ENCODE measurements at regions not wholly inside any gene's neighbourhood (a gene's known extent, or its start where the extent isn't known, plus 50 kb on each side); places are given as distances from the start of the nearest gene placed in this dataset.
"Not testable (repeated sequence)": the region's sequence is repeated elsewhere in the genome, so short reads cannot be mapped to it uniquely, and the experiment has no call there.

DNA sequence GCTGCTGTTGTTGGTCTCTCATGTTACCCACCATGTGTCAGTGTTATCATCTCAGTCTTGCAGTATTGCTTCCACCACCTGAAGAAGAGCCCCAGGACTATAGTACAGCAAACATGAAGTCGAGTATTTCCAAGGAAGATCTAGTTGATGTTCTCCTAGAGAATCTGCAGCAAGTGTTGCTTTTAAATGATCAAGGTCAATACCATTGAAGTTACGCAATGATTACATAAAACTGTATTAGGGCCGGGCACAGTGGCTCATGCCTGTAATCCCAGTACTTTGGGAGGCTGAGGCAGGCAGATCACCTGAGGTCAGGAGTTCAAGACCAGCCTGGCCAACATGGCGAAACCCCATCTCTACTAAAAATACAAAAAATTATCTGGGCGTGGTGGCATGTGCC, 173.9 kb downstream of the TJP1 start:
- H3K27ac ChIP-seq; H3K27me3 ChIP-seq; H3K9me3 ChIP-seq; H3K4me1 ChIP-seq; intact Hi-C loops (cut with DNase I); H3K36me3 ChIP-seq; DNase-seq; H3K4me3 ChIP-seq: not testable (repeated sequence)
- WGBS, 2 donors = 82 to 90% methylated on average over 5 of the region's 5 CpGs

- DNase-seq = no peak
- TF ChIP-seq POLR2A (IDR thresholded peaks at IDR 0.05) (no peak), EP300 (IDR thresholded peaks at IDR 0.05) (no peak), CTCF (IDR thresholded peaks at IDR 0.05) (no peak), POLR2AphosphoS5 (IDR thresholded peaks at IDR 0.05) (no peak)
- 94% methylated on average over 3 of the region's 3 CpGs for WGBS, 2 donors
- no peaks in the 10 kb centered on the region for H3K27me3 ChIP-seq
- H3K4me1 ChIP-seq = no peaks in the 10 kb centered on the region
- intact Hi-C loops (cut with DNase I) = no loop called here
- no peaks in the 10 kb centered on the region for H3K36me3 ChIP-seq
- H3K9me3 ChIP-seq = no peaks in the 10 kb centered on the region
- no peak overlapping the region for H3K4me3 ChIP-seq
- no peak overlapping the region for H3K27ac ChIP-seq
Observed at GRCh38 chr15:29645841-29646240, 176.4 kb downstream of the TJP1 start.

DNA sequence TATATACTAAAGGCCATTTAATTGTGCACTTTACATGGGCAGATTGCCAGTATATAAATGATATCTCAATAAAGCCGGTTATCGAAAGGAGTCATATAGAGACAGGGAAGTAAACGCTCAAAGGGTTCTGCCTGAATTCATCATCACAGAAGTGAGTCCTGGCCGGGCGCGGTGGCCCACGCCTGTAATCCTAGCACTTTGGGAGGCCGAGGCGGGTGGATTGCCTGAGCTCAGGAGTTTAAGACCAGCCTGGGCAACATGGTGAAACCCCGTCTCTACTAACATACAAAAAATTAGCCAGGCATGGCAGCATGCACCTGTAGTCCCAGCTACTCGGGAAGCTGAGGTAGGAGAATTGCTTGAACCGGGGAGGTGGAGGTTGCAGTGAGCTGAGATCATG, 177.9 kb downstream of the TJP1 start:
- H3K9me3 ChIP-seq; H3K4me3 ChIP-seq; DNase-seq; intact Hi-C loops (cut with DNase I); H3K36me3 ChIP-seq; H3K27ac ChIP-seq; H3K27me3 ChIP-seq; H3K4me1 ChIP-seq: not testable (repeated sequence)
- WGBS, 2 donors = 65 to 83% methylated on average over 12 of the region's 12 CpGs

- Histone ChIP-seq H3K4me3 (no peak overlapping the region), H3K27me3 (peaks cover 0 to 4% (median 0%) of the 10 kb centered on the region in 3 donors), H3K27ac (no peak overlapping the region), H3K4me1 (no peaks in the 10 kb centered on the region), H3K36me3 (no peaks in the 10 kb centered on the region), H3K9me3 (no peaks in the 10 kb centered on the region)
- 78 to 83% methylated on average over 4 of the region's 4 CpGs for WGBS, 2 donors
- no peak for TF ChIP-seq CTCF (IDR thresholded peaks at IDR 0.05)
- TF ChIP-seq EP300 (IDR thresholded peaks at IDR 0.05) = no peak
- TF ChIP-seq POLR2A (IDR thresholded peaks at IDR 0.05) = no peak
- no peak for TF ChIP-seq POLR2AphosphoS5 (IDR thresholded peaks at IDR 0.05)
- intact Hi-C loops (cut with DNase I) = no loop called here
- DNase-seq = no peak
Observed at GRCh38 chr15:29638781-29639180, 183.5 kb downstream of the TJP1 start.

- Histone ChIP-seq H3K36me3 (no peaks in the 10 kb centered on the region), H3K4me3 (no peak overlapping the region), H3K4me1 (no peaks in the 10 kb centered on the region), H3K27me3 (peaks cover 0 to 4% (median 0%) of the 10 kb centered on the region in 3 donors), H3K9me3 (no peaks in the 10 kb centered on the region), H3K27ac (no peak overlapping the region)
- TF ChIP-seq POLR2AphosphoS5 (IDR thresholded peaks at IDR 0.05) = no peak
- TF ChIP-seq CTCF (IDR thresholded peaks at IDR 0.05) = no peak
- no peak for TF ChIP-seq EP300 (IDR thresholded peaks at IDR 0.05)
- no peak for TF ChIP-seq POLR2A (IDR thresholded peaks at IDR 0.05)
- intact Hi-C loops (cut with DNase I) = no loop called here
- WGBS, 2 donors = 78 to 93% methylated on average over 3 of the region's 3 CpGs
- DNase-seq = no peak
Observed at GRCh38 chr15:29638011-29638410, 184.3 kb downstream of the TJP1 start.

GRCh38 chr15:29637555-29637954, 184.7 kb downstream of the TJP1 start:
- H3K4me1 ChIP-seq = no peaks in the 10 kb centered on the region
- intact Hi-C loops (cut with DNase I) = no loop called here
- no peak for DNase-seq
- 61 to 95% methylated on average over 7 of the region's 7 CpGs for WGBS, 2 donors
- H3K4me3 ChIP-seq = no peak overlapping the region
- no peak overlapping the region for H3K27ac ChIP-seq
- H3K27me3 ChIP-seq = peaks cover 0 to 4% (median 0%) of the 10 kb centered on the region in 3 donors
- H3K36me3 ChIP-seq = no peaks in the 10 kb centered on the region
- no peaks in the 10 kb centered on the region for H3K9me3 ChIP-seq
- TF ChIP-seq POLR2AphosphoS5 (IDR thresholded peaks at IDR 0.05) = no peak

Data from sigmoid colon (tissue), 6 donors.